Esophagus mucosa (tissue), 1 donor: ENCODE measurements at regions not wholly inside any gene's neighbourhood (a gene's known extent, or its start where the extent isn't known, plus 50 kb on each side); places are given as distances from the start of the nearest gene placed in this dataset.

ENCODE experiments used
- ATAC-seq: fragments of 200-7000 bp; cut with Tn5 transposase; one replicate; pipeline ENCODE4 v1.9.1; 2020
- donor health status: DM: yes; HTN: yes; CAD: no.

GRCh38 chr10:3624367-3624766 lies 160.6 kb downstream of the KLF6 start:
- peak; percentile 89 for ATAC-seq

GRCh38 chr10:3623746-3624145 lies 161.3 kb downstream of the KLF6 start:
- ATAC-seq: no peak

GRCh38 chr10:3622845-3623621 lies 162.0 kb downstream of the KLF6 start:
- ATAC-seq: no peak

GRCh38 chr10:3622427-3622826 lies 162.6 kb downstream of the KLF6 start:
- ATAC-seq: no peak

- no peak for ATAC-seq
Observed at GRCh38 chr10:3620818-3621217, 164.2 kb downstream of the KLF6 start.

GRCh38 chr10:3619241-3619640 lies 165.8 kb downstream of the KLF6 start:
- ATAC-seq: no peak

GRCh38 chr10:3616880-3617279 lies 168.1 kb downstream of the KLF6 start:
- no peak for ATAC-seq

GRCh38 chr10:3613318-3613717 lies 171.7 kb downstream of the KLF6 start:
- no peak for ATAC-seq

GRCh38 chr10:3612183-3613001 lies 172.6 kb downstream of the KLF6 start:
- no peak for ATAC-seq

GRCh38 chr10:3606309-3606708 lies 178.7 kb downstream of the KLF6 start:
- ATAC-seq: no peak

- no peak for ATAC-seq
Observed at GRCh38 chr10:3605882-3606281, 179.1 kb downstream of the KLF6 start.

- ATAC-seq: no peak
Observed at GRCh38 chr10:3595736-3596135, 189.3 kb downstream of the KLF6 start.

GRCh38 chr10:3593611-3594010 lies 191.4 kb downstream of the KLF6 start:
- ATAC-seq: no peak

GRCh38 chr10:3592424-3592823 lies 192.6 kb downstream of the KLF6 start:
- no peak for ATAC-seq

GRCh38 chr10:3588816-3589215 lies 196.2 kb downstream of the KLF6 start:
- ATAC-seq: no peak

- ATAC-seq: no peak
Observed at GRCh38 chr10:3588346-3588745, 196.7 kb downstream of the KLF6 start.

GRCh38 chr10:3584926-3585784 lies 199.9 kb downstream of the KLF6 start:
- ATAC-seq: no peak

- ATAC-seq: no peak
Observed at GRCh38 chr10:3580565-3580964, 204.4 kb downstream of the KLF6 start.

GRCh38 chr10:3579845-3580244 lies 205.2 kb downstream of the KLF6 start:
- ATAC-seq: no peak

- no peak for ATAC-seq
Observed at GRCh38 chr10:3578682-3579081, 206.3 kb downstream of the KLF6 start.

GRCh38 chr10:3578159-3578558 lies 206.8 kb downstream of the KLF6 start:
- no peak for ATAC-seq

GRCh38 chr10:3574451-3574850 lies 210.6 kb downstream of the KLF6 start:
- no peak for ATAC-seq

GRCh38 chr10:3573498-3573897 lies 211.5 kb downstream of the KLF6 start:
- no peak for ATAC-seq
